WERI-Rb-1 (cell line): ENCODE measurements at regions not wholly inside any gene's neighbourhood (a gene's known extent, or its start where the extent isn't known, plus 50 kb on each side); places are given as distances from the start of the nearest gene placed in this dataset.

ENCODE experiments used
- DNase-seq: peaks from one replicate; pipeline ENCODE4 v3.0.0-alpha.2; 2020
- H3K27ac ChIP-seq: fragments of 250-450 bp; sonication (Bioruptor Pico); 2 replicates; pipeline ENCODE4 v1.5.1; 2020; ENCODE audit warnings: mild to moderate bottlenecking, moderate library complexity
- H3K27me3 ChIP-seq: fragments of 250-450 bp; sonication (Bioruptor Pico); 2 replicates; pipeline ENCODE4 v1.5.1; 2021; ENCODE audit warnings: mild to moderate bottlenecking, low read depth, moderate library complexity; ENCODE audit not compliant: insufficient read depth, severe bottlenecking
- H3K36me3 ChIP-seq: fragments of 250-450 bp; sonication (Bioruptor Pico); 2 replicates; pipeline ENCODE4 v1.5.1; 2020; ENCODE audit warnings: mild to moderate bottlenecking, moderate library complexity
- H3K4me3 ChIP-seq: 2 replicates; pipeline ENCODE4 v1.5.1; 2011; ENCODE audit warnings: low read depth, mild to moderate bottlenecking, control low read depth, low read length
- H3K9me3 ChIP-seq: fragments of 250-450 bp; sonication (Bioruptor Pico); 2 replicates; pipeline ENCODE4 v1.5.1; 2021; ENCODE audit warnings: mild to moderate bottlenecking, moderate library complexity; ENCODE audit not compliant: severe bottlenecking
- TF ChIP-seq, protein P1 (sequence below): IDR thresholded peaks from 2 replicates; pipeline ENCODE4 v1.5.1; 2011; ENCODE audit warnings: low read depth, mild to moderate bottlenecking, control low read depth, inconsistent platforms, low read length

DNA sequence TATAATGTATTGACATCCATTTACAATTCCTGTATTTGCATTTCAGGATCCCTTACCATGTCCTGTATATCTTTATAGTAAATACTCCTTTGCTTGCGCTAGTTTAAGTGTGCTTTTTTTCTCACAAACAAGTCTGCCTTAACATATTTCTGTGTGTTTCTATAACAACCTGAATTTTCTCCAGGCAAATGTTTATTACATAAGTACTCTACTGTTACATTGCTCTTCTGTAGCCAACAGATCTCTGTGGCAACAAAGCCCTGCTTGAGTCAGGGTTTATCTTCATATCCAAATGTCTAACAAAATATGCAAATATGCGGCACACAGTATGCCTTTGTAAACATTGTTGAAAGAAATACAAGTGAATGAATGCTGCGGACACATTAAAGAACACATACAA is 625.5 kb downstream of the TLL1 start:
- Histone ChIP-seq H3K9me3 (no peaks in the 10 kb centered on the region), H3K4me3 (no peak overlapping the region), H3K27ac (no peak overlapping the region), H3K27me3 (no peaks in the 10 kb centered on the region), H3K36me3 (no peaks in the 10 kb centered on the region)
- no peak for DNase-seq
- TF ChIP-seq, protein P1, sequence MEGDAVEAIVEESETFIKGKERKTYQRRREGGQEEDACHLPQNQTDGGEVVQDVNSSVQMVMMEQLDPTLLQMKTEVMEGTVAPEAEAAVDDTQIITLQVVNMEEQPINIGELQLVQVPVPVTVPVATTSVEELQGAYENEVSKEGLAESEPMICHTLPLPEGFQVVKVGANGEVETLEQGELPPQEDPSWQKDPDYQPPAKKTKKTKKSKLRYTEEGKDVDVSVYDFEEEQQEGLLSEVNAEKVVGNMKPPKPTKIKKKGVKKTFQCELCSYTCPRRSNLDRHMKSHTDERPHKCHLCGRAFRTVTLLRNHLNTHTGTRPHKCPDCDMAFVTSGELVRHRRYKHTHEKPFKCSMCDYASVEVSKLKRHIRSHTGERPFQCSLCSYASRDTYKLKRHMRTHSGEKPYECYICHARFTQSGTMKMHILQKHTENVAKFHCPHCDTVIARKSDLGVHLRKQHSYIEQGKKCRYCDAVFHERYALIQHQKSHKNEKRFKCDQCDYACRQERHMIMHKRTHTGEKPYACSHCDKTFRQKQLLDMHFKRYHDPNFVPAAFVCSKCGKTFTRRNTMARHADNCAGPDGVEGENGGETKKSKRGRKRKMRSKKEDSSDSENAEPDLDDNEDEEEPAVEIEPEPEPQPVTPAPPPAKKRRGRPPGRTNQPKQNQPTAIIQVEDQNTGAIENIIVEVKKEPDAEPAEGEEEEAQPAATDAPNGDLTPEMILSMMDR: no peak

DNA sequence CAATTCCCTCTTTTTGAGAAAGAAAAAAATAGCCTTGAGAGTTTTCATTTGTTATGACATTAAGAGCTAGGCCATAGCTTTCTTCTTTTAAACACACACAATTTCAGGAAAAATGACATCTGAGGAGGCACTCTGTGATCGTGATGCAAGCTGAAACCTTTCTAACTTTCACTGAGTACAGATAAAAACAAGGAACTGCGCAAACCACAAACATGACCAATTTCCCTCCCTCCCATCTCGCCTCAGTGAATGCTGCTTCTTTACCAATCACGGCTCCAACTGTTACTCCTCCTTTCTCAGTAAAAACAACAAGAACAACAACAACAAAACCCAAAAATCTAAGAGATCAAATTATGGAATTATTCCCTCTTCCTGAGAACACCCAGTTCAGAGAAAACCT is 626.8 kb downstream of the TLL1 start:
- no peaks in the 10 kb centered on the region for H3K9me3 ChIP-seq
- H3K27me3 ChIP-seq: no peaks in the 10 kb centered on the region
- H3K27ac ChIP-seq: no peak overlapping the region
- no peak for DNase-seq
- TF ChIP-seq, protein P1: no peak
- H3K36me3 ChIP-seq: no peaks in the 10 kb centered on the region
- no peak overlapping the region for H3K4me3 ChIP-seq

DNA sequence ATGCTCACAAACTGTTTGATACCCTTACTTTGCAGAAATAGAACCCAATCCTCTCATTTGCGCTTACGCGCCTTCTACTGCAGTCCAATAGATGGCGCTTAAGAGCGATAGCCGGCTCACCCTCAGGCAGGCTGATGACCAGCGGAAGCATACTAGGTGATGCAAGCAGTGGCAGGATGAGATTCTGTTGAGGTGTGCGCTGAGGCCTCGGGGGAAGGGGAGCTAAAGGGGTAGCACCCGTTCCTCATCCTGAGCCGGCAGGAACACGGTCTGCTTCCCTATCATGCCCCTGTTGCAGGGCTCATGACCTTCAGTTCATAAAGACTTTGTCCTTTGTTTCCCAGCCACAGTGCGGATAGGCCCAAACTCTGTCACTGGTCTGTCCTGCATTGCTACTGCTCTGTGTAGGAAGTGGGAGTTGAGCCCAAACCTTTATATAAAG is 628.9 kb downstream of the TLL1 start:
- no peak overlapping the region for H3K4me3 ChIP-seq
- TF ChIP-seq, protein P1: peak; percentile 58
- DNase-seq: peak; percentile 28

DNA sequence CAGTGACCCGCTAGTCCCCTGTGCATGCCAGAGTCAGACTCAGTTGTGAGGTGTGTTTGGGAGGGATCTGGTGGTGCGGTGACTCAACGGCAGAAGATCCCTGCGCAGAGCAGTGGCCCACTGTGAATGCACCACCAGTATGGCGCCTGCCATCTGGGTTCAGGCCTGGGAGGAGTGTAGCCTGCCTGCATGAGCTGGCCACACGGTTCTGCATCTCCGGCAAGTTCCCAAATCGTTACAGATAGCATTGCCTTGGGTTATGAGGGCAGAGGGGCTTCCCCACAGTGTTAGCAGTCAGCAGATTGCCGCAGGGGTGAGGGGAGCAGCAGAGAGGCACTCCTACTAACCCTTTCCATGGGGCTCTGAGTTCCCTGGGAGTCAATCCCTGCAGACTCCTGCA is 629.6 kb downstream of the TLL1 start:
- Histone ChIP-seq H3K27ac (no peak overlapping the region), H3K27me3 (no peaks in the 10 kb centered on the region), H3K4me3 (no peak overlapping the region), H3K36me3 (no peaks in the 10 kb centered on the region), H3K9me3 (no peaks in the 10 kb centered on the region)
- DNase-seq: no peak
- TF ChIP-seq, protein P1: no peak

More for the DNA sequence above, 628.9 kb downstream of the TLL1 start:
- Histone ChIP-seq H3K9me3 (no peaks in the 10 kb centered on the region), H3K27ac (no peak overlapping the region), H3K27me3 (no peaks in the 10 kb centered on the region), H3K36me3 (no peaks in the 10 kb centered on the region)

DNA sequence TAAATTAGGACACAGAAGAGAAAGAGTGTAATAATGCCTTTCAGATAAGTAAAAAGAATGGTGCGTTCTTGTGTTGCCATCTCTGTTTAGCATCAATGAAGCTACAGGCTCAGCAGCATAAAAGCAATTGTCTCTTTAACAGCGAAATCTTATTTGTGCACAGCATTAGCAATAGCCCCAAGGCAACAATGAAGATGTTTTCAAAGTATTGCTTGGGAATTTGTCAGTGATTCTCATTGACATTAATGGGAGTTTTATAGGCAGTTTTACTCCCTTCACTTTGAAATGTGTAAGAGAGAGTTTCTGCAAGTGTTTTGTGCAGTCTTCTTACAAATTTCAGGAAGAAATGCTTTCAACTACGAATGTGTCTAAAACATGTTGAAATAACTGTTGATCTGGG is 633.0 kb downstream of the TLL1 start:
- TF ChIP-seq, protein P1: no peak
- Histone ChIP-seq H3K27ac (no peak overlapping the region), H3K36me3 (no peaks in the 10 kb centered on the region), H3K27me3 (no peaks in the 10 kb centered on the region), H3K4me3 (no peak overlapping the region), H3K9me3 (no peaks in the 10 kb centered on the region)
- no peak for DNase-seq

DNA sequence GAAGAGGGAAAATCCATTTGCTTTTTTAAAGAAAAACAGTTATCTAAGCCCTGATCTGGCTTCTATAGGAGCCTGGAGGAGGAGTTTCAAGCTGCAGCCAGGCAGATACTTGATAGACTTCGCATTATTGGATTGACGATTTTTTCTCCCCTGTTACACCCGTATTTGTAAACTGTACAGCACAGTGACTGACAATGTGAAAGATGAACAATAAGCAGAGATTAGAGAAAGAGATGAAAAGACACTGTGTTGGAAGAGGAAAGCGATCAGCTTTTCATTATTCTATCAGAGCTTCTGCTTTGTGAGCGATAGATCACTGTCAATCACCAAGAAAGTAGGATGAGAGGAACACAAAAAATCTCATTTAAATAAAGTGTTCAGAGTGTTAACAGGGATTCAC is 639.2 kb downstream of the TLL1 start:
- TF ChIP-seq, protein P1: no peak
- DNase-seq: no peak

More for the DNA sequence above, 639.2 kb downstream of the TLL1 start:
- no peaks in the 10 kb centered on the region for H3K27me3 ChIP-seq
- no peaks in the 10 kb centered on the region for H3K36me3 ChIP-seq
- no peak overlapping the region for H3K4me3 ChIP-seq
- no peak overlapping the region for H3K27ac ChIP-seq
- no peaks in the 10 kb centered on the region for H3K9me3 ChIP-seq
